Stimulated activated CD8-positive, alpha-beta memory T cell treated with anti-CD3 and anti-CD28 coated beads, Interleukin-15, amount 100 ng/mL, for 24 hours (primary cell): ENCODE measurements at regions not wholly inside any gene's neighbourhood (a gene's known extent, or its start where the extent isn't known, plus 50 kb on each side); places are given as distances from the start of the nearest gene placed in this dataset.
"Not testable (repeated sequence)": the region's sequence is repeated elsewhere in the genome, so short reads cannot be mapped to it uniquely, and the experiment has no call there.

Experiments
- DNase-seq: peaks from one replicate; pipeline ENCODE4 v3.0.0-alpha.2; 2020; ENCODE audit warnings: low read depth

DNA sequence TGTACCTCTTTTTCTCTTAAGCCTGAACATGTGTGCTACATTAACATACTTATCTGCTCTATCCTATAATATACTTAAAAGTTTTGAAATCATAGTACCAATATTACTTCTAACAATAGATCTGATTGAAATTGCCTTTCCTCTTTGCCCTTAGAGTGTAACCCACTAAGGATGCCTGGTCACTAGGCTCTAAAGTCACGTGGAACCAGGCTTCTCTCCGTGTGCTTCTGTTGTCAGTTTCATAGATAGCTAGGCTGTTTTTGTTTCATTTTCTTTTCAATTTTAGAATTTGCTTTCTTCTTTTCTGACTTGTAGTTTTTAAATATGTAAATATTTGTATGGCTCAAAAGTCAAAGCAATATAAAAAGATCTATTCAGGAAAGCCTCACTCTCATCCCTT, 100.5 kb upstream of the PZP start:
- DNase-seq, result not testable (repeated sequence)

DNA sequence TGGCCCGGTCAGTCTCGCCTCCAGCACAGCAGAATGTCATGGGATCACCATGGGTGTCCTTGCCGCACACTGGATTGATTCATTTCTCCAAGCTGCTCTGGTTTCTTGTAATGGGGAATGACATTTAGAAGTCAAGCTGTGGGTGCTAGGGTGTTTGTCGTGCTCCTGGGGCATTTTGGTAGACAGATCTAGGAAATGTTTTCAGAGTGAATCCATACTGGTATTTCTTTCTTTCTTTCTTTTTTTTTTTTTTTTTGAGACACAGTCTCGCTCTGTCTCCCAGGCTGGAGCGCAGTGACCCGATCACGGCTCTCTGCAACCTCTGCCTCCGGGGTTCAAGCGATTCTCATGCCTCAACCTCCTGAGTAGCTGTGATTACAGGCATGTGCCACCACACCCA, 100.0 kb upstream of the PZP start:
- DNase-seq, result not testable (repeated sequence)

DNA sequence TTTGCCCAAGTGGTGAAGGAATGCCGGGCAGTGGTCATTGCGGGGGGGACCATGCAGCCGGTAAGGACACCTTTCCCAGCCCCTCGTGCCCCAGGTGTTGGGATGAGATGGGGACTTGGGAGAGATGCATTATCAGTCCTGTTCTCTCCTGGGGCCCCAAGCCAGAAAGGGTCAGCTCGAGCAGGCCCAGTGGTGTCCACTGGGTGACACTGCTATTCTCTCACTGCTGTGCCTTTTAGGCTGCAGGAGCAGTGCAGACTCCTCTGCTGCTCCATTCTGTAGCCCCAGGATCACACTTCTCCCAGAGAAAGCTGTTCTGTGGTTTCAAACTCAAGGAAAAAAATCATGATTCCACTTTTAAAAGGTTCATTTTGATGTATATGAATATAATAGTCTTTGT, 99.1 kb upstream of the PZP start:
- DNase-seq, result not testable (repeated sequence)

DNA sequence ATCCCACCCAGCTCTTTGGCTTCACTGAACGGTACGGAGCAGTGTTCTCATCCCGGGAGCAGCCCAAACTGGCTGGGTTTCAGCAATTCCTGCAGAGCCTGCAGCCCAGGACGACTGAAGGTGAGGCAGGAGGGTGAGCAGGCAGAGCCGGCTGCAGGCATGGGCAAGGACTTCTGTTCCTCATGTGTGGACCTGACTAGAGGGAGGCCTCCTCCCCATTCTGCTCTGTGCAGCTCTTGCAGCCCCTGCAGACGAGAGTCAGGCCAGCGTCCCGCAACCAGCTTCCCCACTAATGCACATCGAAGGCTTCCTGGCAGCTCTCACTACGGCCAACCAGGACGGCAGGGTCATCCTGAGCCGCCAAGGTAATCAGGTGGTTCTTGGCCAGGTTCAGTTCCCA, 97.8 kb upstream of the PZP start:
- DNase-seq, result not testable (repeated sequence)

DNA sequence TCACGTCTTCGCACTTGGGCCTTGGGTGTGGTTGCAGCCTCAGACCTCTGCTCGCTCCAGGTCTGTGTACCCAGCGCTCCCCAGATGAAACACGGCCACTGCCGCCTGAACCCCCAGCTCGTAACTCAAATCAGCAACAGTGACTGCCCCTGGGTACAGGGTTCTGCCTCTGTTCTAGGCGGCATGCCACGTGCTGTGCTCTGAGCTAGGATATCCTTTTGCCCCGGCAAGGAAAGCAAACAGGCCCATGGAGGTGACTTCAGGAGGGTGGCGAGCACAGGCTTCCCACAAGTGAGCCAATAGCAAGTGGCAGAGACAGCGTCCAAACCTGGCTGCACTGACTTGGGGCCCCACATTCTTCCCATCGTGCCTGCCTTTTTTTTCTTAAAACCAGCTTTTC, 96.3 kb upstream of the PZP start:
- not testable (repeated sequence) for DNase-seq

DNA sequence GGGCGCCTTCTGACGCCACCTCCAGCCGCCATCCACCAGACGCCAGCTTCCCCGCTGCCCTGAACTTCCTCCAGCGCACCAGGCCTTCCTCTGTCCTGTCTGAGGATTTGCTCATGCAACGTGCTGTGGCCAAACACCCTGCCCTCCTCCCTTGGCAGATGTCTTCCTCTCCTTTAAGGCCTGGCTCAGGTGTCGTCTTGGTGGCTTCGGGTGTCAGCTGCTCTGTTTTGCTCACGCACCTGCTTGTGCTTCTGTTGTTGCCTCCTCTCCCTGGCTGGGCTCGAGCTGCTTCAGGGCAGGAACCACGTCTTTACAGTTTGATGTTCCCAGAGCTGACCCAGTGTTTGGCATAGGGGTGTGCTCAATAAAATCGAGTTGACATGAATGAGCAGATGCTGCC, 87.7 kb upstream of the PZP start:
- not testable (repeated sequence) for DNase-seq

DNA sequence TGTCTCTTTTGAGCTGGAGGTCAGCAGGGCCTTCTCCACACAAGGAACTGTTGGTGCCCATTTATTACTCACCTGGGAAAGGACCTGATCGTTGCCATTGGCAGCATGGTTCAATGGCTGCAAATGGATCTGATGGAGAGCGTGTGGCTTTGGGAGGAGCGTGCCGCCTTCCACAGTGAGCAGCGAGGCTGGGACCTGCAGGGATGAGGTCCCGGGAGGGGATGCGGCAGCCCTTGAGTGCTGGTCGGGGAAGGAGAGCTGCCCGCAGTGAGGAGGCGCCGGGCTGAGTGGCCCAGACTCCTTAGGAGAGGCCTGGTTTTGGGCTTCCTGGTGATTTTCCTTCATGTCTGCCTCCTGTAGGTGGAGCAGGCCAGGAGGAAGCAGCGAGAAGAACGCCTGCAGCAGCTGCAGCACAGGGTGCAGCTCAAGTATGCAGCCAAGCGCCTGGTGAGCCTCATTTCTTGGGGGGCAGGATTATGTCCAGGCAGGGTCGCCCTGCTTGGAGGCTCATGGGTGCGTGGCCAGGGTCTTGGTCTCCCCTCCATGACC, 86.0 kb upstream of the PZP start:
- not testable (repeated sequence) for DNase-seq

DNA sequence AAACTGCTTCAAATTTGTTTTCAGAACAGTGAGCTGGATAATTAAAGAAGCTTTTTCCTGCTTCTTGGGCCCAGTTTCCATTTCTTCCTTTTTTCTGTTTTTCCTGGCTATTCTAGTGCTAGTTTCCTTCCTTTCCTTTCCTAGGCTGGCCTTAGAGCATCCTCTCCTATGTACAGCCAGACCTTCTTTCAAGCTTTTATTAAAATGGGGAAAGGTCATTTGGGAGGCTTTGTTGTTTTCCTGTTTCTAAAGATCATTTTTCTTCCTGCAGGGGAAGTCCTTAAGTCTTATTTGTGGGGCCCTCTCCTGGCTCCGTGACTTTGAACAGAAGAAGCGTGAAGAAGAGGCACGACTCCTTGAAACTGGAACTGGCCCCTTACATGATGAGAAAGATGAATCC, 85.2 kb upstream of the PZP start:
- not testable (repeated sequence) for DNase-seq

DNA sequence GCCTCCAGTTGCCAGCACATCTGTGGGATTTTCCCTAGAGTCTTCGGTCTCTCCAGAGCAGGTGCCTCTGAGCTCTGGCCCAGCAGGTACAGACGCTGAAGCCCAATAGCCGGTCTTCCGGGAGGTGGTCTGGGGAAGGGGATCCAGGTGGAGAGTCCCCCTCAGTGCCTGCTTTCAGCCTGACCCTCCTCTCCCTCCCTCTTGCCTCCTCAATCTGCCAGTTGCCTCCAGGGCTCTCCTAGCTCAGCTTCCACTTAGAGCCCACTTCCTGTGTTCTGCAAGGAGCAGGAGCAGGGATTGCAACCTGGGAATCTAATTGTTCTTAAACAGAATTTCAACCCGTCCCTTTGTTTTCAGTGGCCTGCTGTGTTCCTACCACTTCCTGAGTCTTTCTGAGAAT, 81.8 kb upstream of the PZP start:
- DNase-seq, result not testable (repeated sequence)

DNA sequence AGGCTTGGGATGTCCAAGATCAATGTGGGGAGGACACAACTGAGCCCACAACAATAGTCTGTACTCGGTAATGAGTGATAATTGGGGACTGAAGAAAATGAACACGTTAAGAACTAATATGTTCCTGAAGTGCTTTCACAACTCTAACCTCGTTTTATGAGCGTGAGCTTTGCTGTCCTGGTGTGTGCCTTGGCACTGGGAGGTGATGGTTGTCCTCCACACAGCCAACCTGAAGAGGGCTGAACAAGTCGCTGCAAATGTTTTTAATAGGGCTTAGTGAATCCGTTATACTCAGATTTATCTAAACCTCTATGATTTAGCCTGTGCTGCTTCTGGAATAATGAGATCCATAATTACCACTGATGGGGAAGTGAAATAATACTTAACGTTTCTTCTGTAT, 76.5 kb upstream of the PZP start:
- not testable (repeated sequence) for DNase-seq

DNA sequence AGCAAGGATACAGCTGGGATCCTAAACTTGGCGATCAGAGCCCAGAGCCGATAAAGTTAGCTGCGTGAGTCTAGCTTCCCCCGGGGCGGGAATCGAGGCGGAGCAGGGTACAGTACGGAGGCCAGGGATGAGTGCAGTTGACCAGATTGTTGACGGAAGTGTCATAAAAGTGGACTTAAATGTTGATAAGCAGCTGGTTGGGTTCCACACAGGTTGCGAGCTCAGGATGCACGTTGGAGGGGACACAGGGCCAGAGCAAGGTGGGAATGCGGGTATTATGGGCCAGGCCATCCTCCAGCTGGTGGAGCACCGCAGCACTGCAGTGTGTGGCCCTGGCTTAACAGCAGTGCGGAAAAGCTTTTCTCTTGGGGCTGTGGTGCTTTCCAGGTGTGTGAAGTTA, 76.0 kb upstream of the PZP start:
- DNase-seq, result not testable (repeated sequence)

DNA sequence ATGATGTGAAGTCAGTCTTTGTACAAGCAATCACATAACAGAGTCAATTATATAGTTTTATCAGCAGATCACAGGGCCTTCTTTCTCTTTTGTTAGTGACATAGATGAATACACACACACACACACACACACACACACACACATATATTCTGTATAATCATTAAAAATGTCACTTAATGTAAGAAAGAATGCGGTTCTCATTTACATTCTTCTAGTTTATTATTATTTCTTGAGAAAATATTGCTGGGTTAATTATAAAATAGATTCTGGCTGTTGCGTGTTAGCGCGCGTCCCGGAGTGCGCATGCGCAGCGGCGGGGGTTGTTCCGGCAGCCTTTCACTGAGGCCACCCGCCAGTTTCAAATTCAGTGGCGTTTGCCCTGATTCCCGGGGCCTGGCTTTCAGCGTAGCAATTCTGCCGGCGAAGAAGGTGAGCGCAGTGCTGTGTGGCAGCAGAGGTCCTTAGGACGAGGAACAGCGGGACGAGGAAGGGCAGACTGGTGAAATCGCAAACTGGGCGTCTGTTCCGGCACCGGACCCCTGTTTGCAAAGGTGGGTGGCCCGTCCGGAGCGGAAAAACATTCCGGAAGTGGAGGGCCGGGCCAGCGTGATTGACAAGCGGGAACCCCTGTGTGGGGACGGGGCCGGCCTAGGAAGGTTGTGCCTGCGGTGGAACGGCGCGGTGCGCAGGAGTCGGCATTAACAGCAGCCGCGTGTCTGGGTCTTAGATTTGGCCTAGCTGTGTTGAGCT, 75.3 kb upstream of the PZP start:
- DNase-seq, result peak; percentile 45

DNA sequence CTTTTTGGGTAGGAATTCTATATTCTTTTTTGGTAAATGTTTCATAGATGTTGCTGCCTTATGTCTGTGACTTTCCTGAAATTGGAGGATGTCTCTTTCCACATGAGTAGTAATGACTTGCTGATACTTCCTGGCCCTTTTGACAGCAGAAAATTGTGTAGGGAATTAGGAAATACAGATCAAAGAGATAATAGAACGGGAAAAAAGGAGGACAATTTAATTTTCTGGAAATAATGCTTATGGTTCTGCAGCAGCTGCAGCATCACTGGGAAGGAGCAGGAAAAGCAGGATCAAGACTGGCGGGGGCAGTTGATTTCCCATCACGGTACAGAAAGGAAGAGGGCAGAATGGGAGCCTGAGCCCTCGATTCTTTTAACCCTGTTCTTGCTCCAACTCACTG, 68.8 kb upstream of the PZP start:
- no peak for DNase-seq

DNA sequence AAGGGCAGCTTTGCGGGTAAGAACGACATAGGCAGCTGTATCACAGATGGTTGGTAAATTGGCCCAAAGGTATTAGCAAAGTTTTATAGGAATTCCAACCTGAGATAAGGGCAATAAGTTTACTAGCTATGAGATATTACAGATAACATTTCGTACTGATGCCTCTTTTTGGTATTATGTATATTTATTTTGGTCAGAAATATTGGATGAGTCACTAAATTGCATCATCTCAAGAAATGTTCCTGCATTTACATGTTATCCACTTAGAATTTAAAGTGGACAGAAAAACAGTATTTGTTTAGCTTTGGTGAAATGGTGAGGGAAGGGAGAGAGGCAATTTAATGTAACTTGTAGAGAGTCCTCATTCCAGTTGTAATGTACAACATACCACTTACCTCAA, 65.1 kb upstream of the PZP start:
- no peak for DNase-seq

DNA sequence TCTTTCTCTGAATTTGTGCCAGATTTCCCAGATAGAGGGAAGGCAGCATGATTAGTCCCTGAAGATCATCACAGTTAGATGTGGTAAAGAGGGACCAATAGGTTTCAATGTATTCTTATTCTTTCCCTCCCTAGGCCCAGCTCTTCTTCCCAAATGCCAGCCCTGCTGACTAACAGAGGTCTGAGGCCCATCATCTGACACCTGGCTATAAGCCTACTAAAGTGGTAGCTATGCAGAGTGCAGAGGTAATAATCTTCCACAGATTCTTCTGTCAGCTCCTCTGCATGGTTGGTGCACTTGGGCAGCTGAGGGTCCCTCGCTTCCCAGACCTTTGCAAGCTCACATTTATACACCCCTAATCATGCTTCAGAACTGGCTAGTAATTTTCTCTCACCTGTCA, 63.7 kb upstream of the PZP start:
- no peak for DNase-seq

DNA sequence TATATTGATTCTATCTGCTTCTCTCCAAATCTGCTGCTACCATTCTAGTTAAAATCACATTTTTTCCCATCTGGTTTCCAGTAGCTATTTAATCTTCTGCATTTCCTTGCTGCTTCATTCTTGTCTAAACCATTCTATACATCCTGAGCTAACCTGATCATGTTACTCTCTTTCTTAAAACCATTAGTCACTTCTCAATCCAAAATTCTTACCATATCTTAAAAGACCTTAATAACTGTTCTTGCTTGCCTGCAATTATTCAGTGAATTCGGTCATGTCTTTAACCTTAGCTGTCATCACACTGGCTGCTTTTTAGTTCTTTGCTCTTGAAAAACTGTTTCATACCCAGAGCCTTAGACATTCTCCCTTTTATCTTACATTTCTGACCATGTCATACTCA, 56.4 kb upstream of the PZP start:
- DNase-seq, result no peak

DNA sequence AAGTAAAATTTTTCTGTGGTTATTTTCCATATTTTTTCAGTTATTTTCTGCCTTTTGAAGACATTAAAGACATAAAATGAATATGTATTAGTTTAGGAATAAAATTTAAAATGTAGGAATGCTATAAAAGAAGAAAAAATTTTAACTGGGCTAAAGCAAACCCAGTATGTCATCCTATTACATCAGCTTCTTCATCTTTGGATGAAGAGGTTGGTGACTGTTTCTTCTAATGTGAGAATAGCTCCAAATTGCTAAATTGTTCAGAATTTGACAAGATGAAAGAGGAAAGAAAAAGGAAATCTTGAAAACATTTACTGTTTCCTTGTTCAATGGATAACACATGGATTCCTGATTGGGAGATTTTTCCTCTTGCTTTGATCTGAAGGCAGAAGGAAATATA, 52.7 kb upstream of the PZP start:
- no peak for DNase-seq

DNA sequence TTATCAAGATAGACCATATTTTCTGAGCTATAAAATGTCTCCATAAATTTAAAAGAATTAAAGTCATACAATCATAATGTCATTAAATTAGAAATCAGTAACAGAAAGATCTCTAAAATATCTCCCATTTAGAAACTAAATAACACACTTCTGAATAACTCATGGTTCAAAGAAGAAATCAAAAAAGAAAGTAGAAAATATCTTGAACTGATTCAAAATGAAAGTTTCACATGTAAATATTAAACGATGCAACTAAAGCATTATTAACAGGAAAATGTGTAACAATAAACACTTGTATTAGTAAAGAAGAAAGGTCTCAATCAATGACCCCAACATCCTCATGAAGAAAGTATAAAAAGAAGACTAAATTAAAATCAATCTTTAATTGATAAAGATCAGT, 50.5 kb upstream of the PZP start:
- DNase-seq, result no peak
